ENCODE measurements at regions not wholly inside any gene's neighbourhood (a gene's known extent, or its start where the extent isn't known, plus 50 kb on each side); places are given as distances from the start of the nearest gene placed in this dataset.

GRCh38 chr2:2848621-2849333, 517.7 kb upstream of the MYT1L start:
- no peak for DNase-seq (ENCODE audit: low spot score)

GRCh38 chr2:2848198-2848597, 517.1 kb upstream of the MYT1L start:
- no peak for DNase-seq (ENCODE audit: low spot score)

GRCh38 chr2:2847209-2847676, 516.2 kb upstream of the MYT1L start:
- no peak for DNase-seq (ENCODE audit: low spot score)

GRCh38 chr2:2846332-2847208, 515.5 kb upstream of the MYT1L start:
- DNase-seq (ENCODE audit: low spot score) = no peak

- no peak for DNase-seq (ENCODE audit: low spot score)
These were observed 514.8 kb upstream of the MYT1L start for GRCh38 chr2:2845806-2846315.

GRCh38 chr2:2845267-2845666, 514.2 kb upstream of the MYT1L start:
- no peak for DNase-seq (ENCODE audit: low spot score)

GRCh38 chr2:2843969-2844548, 513.0 kb upstream of the MYT1L start:
- peak; percentile 47 for DNase-seq (ENCODE audit: low spot score)

- no peak for DNase-seq (ENCODE audit: low spot score)
These were observed 511.4 kb upstream of the MYT1L start for GRCh38 chr2:2842466-2842865.

- DNase-seq (ENCODE audit: low spot score) = no peak
These were observed 509.7 kb upstream of the MYT1L start for GRCh38 chr2:2840681-2841300.

- no peak for DNase-seq (ENCODE audit: low spot score)
These were observed 508.9 kb upstream of the MYT1L start for GRCh38 chr2:2839782-2840531.

- no peak for DNase-seq (ENCODE audit: low spot score)
These were observed 508.3 kb upstream of the MYT1L start for GRCh38 chr2:2839393-2839781.

- no peak for DNase-seq (ENCODE audit: low spot score)
These were observed 507.4 kb upstream of the MYT1L start for GRCh38 chr2:2838548-2838845.

GRCh38 chr2:2837746-2838547, 506.9 kb upstream of the MYT1L start:
- no peak for DNase-seq (ENCODE audit: low spot score)

GRCh38 chr2:2836343-2837070, 505.4 kb upstream of the MYT1L start:
- DNase-seq (ENCODE audit: low spot score) = no peak

- no peak for DNase-seq (ENCODE audit: low spot score)
These were observed 503.6 kb upstream of the MYT1L start for GRCh38 chr2:2834516-2835254.

- DNase-seq (ENCODE audit: low spot score) = no peak
These were observed 503.0 kb upstream of the MYT1L start for GRCh38 chr2:2834105-2834504.

GRCh38 chr2:2832657-2833056, 501.6 kb upstream of the MYT1L start:
- DNase-seq (ENCODE audit: low spot score) = no peak

GRCh38 chr2:2831633-2832032, 500.6 kb upstream of the MYT1L start:
- DNase-seq (ENCODE audit: low spot score) = no peak

GRCh38 chr2:2830576-2830975, 499.5 kb upstream of the MYT1L start:
- no peak for DNase-seq (ENCODE audit: low spot score)

All from HuH-7 (cell line).